HG03571 (cell line): ENCODE measurements at regions not wholly inside any gene's neighbourhood (a gene's known extent, or its start where the extent isn't known, plus 50 kb on each side); places are given as distances from the start of the nearest gene placed in this dataset.

ENCODE experiments used
- ATAC-seq: cut with Tn5 transposase; IDR thresholded peaks from one replicate; pipeline ENCODE4 v1.9.1; 2021; ENCODE audit not compliant: unreplicated experiment

DNA sequence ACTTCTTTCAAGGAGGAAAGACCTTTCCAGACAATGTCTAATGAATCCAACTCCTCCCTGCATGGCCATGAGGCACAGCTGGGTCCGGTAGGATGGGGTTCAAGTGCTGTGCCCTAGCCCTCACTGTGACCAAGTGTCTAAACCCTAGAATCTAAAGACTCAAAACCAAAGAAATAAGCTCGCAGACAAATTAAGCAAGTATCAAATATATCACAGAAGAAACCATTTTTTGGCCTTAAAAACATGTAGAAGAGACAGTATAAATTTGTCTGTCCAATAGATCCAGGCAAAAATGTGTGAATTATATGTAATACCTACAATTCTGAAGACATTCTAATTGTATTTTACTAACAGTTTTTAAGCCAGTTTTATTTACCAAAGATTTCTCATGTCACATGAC, 56.4 kb upstream of the WDR17 start:
- no peak for ATAC-seq

DNA sequence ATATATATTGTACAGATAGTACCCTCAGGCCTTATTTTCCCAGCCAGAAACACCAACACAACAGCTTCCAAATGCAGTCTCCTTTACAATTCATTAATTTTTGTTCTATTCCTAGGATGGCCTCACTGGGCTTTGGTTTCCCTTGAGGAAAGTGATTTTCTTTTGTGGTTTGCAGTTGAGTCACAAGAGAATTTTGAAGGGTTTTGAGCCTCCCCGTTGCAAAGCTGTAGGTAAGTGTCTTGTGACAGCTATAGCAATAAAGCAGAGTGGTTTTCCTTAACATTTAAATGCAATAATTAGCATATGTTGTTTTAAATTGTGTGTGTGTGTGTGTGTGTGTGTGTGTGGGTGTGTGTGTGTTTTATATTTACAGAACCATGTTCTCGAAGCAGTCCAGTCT, 54.1 kb upstream of the WDR17 start:
- no peak for ATAC-seq

DNA sequence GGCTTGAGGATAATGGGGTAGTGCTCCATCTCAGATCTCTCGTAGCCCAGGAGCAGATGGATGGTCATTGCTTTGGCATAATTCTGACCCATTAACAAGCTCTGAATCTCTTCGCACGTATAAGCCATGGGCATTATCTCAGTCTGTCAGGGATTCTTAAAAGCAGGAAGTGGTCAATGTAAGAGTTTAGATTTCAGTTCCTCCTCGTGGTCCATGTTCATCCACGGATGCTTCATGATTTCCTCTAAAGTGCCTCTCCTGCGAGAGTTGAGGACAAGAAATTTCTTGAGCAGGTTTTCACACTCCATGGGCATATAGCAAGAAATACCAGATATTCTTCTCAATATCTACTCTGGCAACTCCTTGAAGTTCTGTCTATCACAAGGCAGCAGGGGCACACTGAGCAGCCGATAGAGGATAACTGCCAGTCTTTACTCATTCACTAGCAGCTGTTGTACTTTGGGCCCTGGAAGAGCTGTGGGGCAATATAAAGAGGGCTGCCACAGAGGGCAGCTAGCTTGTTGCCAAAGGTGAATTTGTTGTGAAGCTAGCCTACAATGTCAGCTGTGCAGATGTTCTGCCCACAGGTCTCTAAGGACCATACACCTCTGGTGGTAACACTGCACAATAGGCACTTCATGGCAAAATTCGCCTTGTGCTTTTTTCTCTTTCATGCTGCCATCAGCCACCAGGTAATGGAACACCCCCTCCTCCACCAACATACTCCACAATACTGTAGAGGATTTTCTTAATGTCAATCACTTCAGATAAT, 52.0 kb upstream of the WDR17 start:
- ATAC-seq = peak; percentile 96

DNA sequence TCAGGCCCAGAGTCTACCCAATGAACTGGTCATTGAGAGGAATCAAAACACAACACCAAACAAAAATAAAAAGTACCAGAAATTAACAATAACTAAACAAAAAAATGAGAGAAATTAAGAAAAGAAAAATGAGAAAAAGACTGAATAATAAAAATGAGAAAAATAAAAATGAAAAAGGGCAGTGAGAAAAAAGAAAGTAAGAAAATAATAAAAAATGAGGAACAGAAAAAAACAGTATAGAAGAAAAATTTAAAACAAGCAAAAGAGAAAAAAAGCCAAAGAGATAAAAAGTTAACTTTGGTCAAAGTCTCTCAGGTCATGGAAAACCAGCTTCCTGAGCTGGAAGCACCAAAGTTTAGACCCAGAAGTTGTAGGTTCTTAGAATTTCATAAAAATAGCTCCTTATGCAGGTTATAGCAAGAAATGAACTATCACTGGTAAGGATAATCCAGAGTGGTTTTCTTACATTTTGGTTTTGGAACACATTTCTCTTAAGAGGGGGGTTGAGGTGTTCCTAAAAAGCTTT, 51.0 kb upstream of the WDR17 start:
- no peak for ATAC-seq
